ENCODE measurements at regions not wholly inside any gene's neighbourhood (a gene's known extent, or its start where the extent isn't known, plus 50 kb on each side); places are given as distances from the start of the nearest gene placed in this dataset.

GRCh38 chr13:59444210-59444857 lies 719.4 kb downstream of the DIAPH3 start:
- DNase-seq (ENCODE audit: low read depth, low spot score) = no peak

- no peak for DNase-seq (ENCODE audit: low read depth, low spot score)
Measured at GRCh38 chr13:59445812-59446211, 717.9 kb downstream of the DIAPH3 start.

- DNase-seq (ENCODE audit: low read depth, low spot score) = no peak
Measured at GRCh38 chr13:59446391-59446790, 717.3 kb downstream of the DIAPH3 start.

GRCh38 chr13:59447031-59447430 lies 716.7 kb downstream of the DIAPH3 start:
- DNase-seq (ENCODE audit: low read depth, low spot score) = no peak

- DNase-seq (ENCODE audit: low read depth, low spot score) = no peak
Measured at GRCh38 chr13:59447846-59448620, 715.7 kb downstream of the DIAPH3 start.

- no peak for DNase-seq (ENCODE audit: low read depth, low spot score)
Measured at GRCh38 chr13:59449750-59450149, 714.0 kb downstream of the DIAPH3 start.

- DNase-seq (ENCODE audit: low read depth, low spot score) = no peak
Measured at GRCh38 chr13:59450229-59450628, 713.5 kb downstream of the DIAPH3 start.

- no peak for DNase-seq (ENCODE audit: low read depth, low spot score)
Measured at GRCh38 chr13:59451236-59451635, 712.5 kb downstream of the DIAPH3 start.

GRCh38 chr13:59452189-59452890 lies 711.4 kb downstream of the DIAPH3 start:
- no peak for DNase-seq (ENCODE audit: low read depth, low spot score)

- DNase-seq (ENCODE audit: low read depth, low spot score) = peak; percentile 69
Measured at GRCh38 chr13:59458908-59459579, 704.7 kb downstream of the DIAPH3 start.

GRCh38 chr13:59459972-59460371 lies 703.8 kb downstream of the DIAPH3 start:
- DNase-seq (ENCODE audit: low read depth, low spot score) = no peak

GRCh38 chr13:59461411-59461810 lies 702.3 kb downstream of the DIAPH3 start:
- DNase-seq (ENCODE audit: low read depth, low spot score) = no peak

GRCh38 chr13:59463023-59463422 lies 700.7 kb downstream of the DIAPH3 start:
- DNase-seq (ENCODE audit: low read depth, low spot score) = no peak

- no peak for DNase-seq (ENCODE audit: low read depth, low spot score)
Measured at GRCh38 chr13:59464926-59465325, 698.8 kb downstream of the DIAPH3 start.

GRCh38 chr13:59468396-59468795 lies 695.3 kb downstream of the DIAPH3 start:
- no peak for DNase-seq (ENCODE audit: low read depth, low spot score)

- DNase-seq (ENCODE audit: low read depth, low spot score) = no peak
Measured at GRCh38 chr13:59471106-59471505, 692.6 kb downstream of the DIAPH3 start.

- no peak for DNase-seq (ENCODE audit: low read depth, low spot score)
Measured at GRCh38 chr13:59472134-59472533, 691.6 kb downstream of the DIAPH3 start.

- no peak for DNase-seq (ENCODE audit: low read depth, low spot score)
Measured at GRCh38 chr13:59474696-59475095, 689.0 kb downstream of the DIAPH3 start.

GRCh38 chr13:59475911-59476310 lies 687.8 kb downstream of the DIAPH3 start:
- DNase-seq (ENCODE audit: low read depth, low spot score) = no peak

- DNase-seq (ENCODE audit: low read depth, low spot score) = no peak
Measured at GRCh38 chr13:59476366-59476765, 687.4 kb downstream of the DIAPH3 start.

GRCh38 chr13:59477011-59477410 lies 686.7 kb downstream of the DIAPH3 start:
- DNase-seq (ENCODE audit: low read depth, low spot score) = no peak

- DNase-seq (ENCODE audit: low read depth, low spot score) = no peak
Measured at GRCh38 chr13:59478908-59479307, 684.8 kb downstream of the DIAPH3 start.

Measured in smooth muscle cell of the brain vasculature (primary cell).